ENCODE measurements at regions not wholly inside any gene's neighbourhood (a gene's known extent, or its start where the extent isn't known, plus 50 kb on each side); places are given as distances from the start of the nearest gene placed in this dataset.

DNA sequence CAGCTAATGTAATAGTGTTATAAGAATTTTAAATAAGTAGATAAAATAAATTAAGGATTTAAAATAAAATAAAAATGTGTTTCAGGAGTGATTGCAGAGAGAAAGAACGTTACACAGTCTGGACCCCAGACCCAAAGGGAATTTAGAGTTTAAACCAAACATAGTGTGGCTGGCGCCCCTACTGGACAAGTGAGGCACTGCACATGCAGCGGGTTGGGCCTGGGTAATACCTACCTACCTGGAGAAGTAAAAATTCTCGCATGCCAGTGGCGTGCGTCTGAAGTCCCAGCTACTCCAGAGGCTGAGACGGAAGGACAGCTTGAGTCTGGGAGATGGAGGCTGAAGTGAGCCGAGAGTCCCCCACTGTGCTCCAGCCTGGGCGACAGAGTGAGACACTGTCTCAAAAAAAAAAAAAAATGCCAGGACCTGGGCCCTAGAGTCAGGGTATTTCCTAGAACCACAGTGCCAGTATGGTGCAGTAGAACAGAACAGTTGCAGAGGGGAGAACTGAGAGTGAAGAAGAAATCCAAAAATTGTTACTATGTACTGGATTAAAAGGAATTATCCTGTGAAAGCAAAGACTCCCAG, 71.4 kb upstream of the TCF21 start:
- no peak for TF ChIP-seq HNF4G (IDR thresholded peaks at IDR 0.05)
- TF ChIP-seq, protein P1, sequence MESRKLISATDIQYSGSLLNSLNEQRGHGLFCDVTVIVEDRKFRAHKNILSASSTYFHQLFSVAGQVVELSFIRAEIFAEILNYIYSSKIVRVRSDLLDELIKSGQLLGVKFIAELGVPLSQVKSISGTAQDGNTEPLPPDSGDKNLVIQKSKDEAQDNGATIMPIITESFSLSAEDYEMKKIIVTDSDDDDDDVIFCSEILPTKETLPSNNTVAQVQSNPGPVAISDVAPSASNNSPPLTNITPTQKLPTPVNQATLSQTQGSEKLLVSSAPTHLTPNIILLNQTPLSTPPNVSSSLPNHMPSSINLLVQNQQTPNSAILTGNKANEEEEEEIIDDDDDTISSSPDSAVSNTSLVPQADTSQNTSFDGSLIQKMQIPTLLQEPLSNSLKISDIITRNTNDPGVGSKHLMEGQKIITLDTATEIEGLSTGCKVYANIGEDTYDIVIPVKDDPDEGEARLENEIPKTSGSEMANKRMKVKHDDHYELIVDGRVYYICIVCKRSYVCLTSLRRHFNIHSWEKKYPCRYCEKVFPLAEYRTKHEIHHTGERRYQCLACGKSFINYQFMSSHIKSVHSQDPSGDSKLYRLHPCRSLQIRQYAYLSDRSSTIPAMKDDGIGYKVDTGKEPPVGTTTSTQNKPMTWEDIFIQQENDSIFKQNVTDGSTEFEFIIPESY (IDR thresholded peaks at IDR 0.05), result no peak
